ENCODE measurements at regions not wholly inside any gene's neighbourhood (a gene's known extent, or its start where the extent isn't known, plus 50 kb on each side); places are given as distances from the start of the nearest gene placed in this dataset.

DNA sequence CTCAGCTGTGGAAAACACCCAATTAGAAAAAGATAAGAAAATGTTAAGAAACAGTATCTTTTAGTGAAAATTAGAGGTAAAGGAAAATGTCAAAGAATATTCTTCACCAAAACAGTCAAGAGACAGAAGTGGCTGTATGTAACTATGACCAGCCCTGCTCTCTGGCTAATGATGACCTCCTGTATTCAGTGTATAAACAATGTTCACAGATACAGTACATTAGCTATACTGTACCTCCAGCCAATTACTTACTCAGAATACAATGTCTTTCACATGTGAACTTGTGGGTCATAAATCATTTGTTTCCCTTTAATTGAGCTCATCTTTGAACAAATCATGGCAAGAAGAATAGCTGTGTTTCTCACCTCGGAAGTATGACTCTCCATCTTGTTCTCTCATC is 432.0 kb downstream of the LMO4 start:
- TF ChIP-seq POLR2A (IDR thresholded peaks at IDR 0.05) = no peak
- TF ChIP-seq, protein P1, sequence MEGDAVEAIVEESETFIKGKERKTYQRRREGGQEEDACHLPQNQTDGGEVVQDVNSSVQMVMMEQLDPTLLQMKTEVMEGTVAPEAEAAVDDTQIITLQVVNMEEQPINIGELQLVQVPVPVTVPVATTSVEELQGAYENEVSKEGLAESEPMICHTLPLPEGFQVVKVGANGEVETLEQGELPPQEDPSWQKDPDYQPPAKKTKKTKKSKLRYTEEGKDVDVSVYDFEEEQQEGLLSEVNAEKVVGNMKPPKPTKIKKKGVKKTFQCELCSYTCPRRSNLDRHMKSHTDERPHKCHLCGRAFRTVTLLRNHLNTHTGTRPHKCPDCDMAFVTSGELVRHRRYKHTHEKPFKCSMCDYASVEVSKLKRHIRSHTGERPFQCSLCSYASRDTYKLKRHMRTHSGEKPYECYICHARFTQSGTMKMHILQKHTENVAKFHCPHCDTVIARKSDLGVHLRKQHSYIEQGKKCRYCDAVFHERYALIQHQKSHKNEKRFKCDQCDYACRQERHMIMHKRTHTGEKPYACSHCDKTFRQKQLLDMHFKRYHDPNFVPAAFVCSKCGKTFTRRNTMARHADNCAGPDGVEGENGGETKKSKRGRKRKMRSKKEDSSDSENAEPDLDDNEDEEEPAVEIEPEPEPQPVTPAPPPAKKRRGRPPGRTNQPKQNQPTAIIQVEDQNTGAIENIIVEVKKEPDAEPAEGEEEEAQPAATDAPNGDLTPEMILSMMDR (IDR thresholded peaks at IDR 0.05) = no peak

DNA sequence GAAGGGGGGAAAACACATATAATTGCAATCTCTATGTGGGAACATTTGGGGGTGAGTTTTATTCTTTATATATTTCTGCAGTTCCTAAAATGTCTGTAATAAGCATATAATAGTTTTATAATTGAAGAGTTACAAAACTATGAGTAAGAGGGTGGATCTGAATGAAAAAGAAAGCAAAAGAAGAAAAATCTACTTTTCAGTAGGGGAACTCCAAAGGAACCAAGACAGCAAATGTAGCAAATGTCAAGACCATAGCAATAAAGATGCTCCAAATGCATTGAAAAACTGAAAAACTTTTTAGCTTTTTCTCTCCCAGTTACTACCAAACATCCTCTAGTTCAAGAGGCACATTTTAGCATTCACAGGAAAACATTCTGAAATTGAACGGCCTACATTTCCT is 434.8 kb downstream of the LMO4 start:
- Histone ChIP-seq H3K9me3 (no peaks in the 10 kb centered on the region), H3K27ac (no peak overlapping the region), H3K36me3 (no peaks in the 10 kb centered on the region), H3K4me1 (peaks cover 0 to 3% (median 0%) of the 10 kb centered on the region in 3 donors), H3K4me3 (no peak overlapping the region), H3K27me3 (no peaks in the 10 kb centered on the region)
- TF ChIP-seq POLR2A (IDR thresholded peaks at IDR 0.05) = no peak
- TF ChIP-seq, protein P1 (IDR thresholded peaks at IDR 0.05) = no peak
- 43 to 55% methylated on average over 1 of the region's 1 CpG for WGBS, 2 donors
- intact Hi-C loops (cut with DNase I) = no loop called here
- DNase-seq = no peak

More for the DNA sequence above, 432.0 kb downstream of the LMO4 start:
- no peak overlapping the region for H3K27ac ChIP-seq
- DNase-seq = no peak
- H3K4me3 ChIP-seq = no peak overlapping the region
- peaks cover 0 to 6% (median 3%) of the 10 kb centered on the region in 3 donors for H3K4me1 ChIP-seq
- intact Hi-C loops (cut with DNase I) = no loop called here
- no peaks in the 10 kb centered on the region for H3K9me3 ChIP-seq
- H3K36me3 ChIP-seq = no peaks in the 10 kb centered on the region
- WGBS, 2 donors = 77 to 88% methylated on average over 1 of the region's 1 CpG
- H3K27me3 ChIP-seq = no peaks in the 10 kb centered on the region

DNA sequence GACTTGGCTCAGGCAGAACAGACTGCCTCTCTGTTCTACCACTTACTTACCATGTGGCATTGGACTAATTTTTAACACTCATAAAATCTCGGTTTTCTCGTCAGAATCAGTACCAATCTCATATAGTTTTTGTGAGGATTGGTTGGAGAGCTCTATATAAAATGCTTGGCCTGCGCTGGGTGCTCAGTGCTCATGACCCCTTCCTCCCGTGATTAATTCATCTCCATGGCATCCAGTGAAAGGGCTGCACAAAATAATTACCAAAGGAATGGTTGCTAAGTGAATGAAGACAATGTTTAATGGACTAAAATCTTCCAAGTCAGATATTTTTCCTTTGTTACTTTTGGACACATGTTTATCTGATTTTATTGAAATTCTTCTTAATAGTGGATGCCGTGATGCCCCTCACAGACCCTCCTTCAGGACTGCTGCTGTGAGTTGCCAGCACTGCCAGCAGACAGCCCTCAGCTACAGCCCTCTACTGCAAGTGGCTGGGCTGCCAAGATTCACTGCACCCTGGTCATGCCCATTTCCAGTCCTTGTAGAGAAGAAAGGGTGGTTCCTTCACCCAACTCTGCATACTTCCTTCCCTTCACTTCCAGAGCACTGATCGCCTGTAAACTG is 436.5 kb downstream of the LMO4 start:
- H3K4me3 ChIP-seq = no peak overlapping the region
- peaks cover 0 to 3% (median 0%) of the 10 kb centered on the region in 3 donors for H3K4me1 ChIP-seq
- H3K9me3 ChIP-seq = no peaks in the 10 kb centered on the region
- TF ChIP-seq, protein P1 (IDR thresholded peaks at IDR 0.05) = no peak
- no peak for TF ChIP-seq POLR2A (IDR thresholded peaks at IDR 0.05)
- no peaks in the 10 kb centered on the region for H3K36me3 ChIP-seq
- DNase-seq = no peak
- no peaks in the 10 kb centered on the region for H3K27me3 ChIP-seq
- no peak overlapping the region for H3K27ac ChIP-seq
- 79 to 82% methylated on average over 4 to 6 of the region's 6 CpGs for WGBS, 2 donors
- intact Hi-C loops (cut with DNase I) = no loop called here

DNA sequence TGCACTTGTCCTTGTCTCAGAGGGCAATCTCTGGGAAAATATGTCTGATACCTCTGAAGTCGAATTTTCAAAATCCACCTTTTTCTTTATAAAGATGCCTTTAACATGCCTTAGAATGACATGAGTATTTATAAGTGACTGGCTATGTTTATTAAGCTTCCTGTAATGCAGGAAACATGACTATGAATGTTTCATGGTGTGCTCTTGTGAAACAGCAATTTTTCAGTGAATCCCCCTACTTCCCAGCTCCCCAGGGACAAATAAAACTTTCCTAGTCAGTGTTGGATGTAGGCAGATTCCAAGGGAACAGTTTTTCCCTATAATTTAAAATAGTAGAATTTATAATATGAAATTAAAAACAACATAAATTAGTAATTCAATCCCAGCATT is 437.0 kb downstream of the LMO4 start:
- Histone ChIP-seq H3K27me3 (no peaks in the 10 kb centered on the region), H3K36me3 (no peaks in the 10 kb centered on the region), H3K4me1 (peaks cover 0 to 3% (median 0%) of the 10 kb centered on the region in 3 donors), H3K27ac (no peak overlapping the region), H3K9me3 (no peaks in the 10 kb centered on the region), H3K4me3 (no peak overlapping the region)
- 64 to 90% methylated on average over 1 of the region's 1 CpG for WGBS, 2 donors
- intact Hi-C loops (cut with DNase I) = no loop called here
- no peak for DNase-seq
- TF ChIP-seq, protein P1 (IDR thresholded peaks at IDR 0.05) = no peak

DNA sequence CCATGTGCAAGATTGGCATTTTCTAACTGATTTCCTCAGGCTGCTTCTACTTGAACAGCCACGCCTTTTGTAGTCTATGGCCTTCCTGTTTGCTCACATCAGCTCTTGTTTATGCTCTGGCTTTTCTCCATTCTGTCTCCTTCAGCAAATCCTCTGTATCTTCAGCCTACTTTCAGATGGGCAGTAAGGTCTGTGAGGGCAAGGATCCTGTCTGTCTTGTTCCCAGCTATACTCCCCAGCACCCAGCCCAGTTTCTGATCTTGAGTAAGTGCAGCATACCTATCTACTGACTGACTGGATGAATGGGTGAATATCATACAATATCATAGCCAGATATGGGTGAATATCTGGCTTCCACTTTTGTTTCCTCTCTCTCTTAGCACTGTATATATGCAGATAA is 438.1 kb downstream of the LMO4 start:
- Histone ChIP-seq H3K27ac (no peak overlapping the region), H3K36me3 (no peaks in the 10 kb centered on the region), H3K4me1 (peaks cover 0 to 3% (median 0%) of the 10 kb centered on the region in 3 donors), H3K27me3 (no peaks in the 10 kb centered on the region), H3K4me3 (no peak overlapping the region), H3K9me3 (no peaks in the 10 kb centered on the region)
- TF ChIP-seq, protein P1 (IDR thresholded peaks at IDR 0.05) = no peak
- TF ChIP-seq POLR2A (IDR thresholded peaks at IDR 0.05) = no peak
- no peak for DNase-seq
- intact Hi-C loops (cut with DNase I) = no loop called here
- WGBS, 2 donors = 58 to 88% methylated on average over 1 of the region's 1 CpG
